Mammary epithelial cell (primary cell): ENCODE measurements at regions not wholly inside any gene's neighbourhood (a gene's known extent, or its start where the extent isn't known, plus 50 kb on each side); places are given as distances from the start of the nearest gene placed in this dataset.

ENCODE experiments used
- EZH2 ChIP-seq: IDR thresholded peaks from 2 replicates; pipeline ENCODE4 v1.6.1; 2012; ENCODE audit warnings: low read length, inconsistent platforms, borderline replicate concordance
- TF ChIP-seq, protein P1 (sequence below), 2 donors: IDR thresholded peaks in 1 of 2; conservative IDR thresholded peaks in 1 of 2; 2 replicates each; pipeline ENCODE4 v1.5.1; 2011 to 2012; ENCODE audit warnings: inconsistent platforms in 2 of 2, low read length in 2 of 2, mild to moderate bottlenecking in 2 of 2, control low read depth in 1 of 2, low read depth in 1 of 2; ENCODE audit not compliant: insufficient read depth in 1 of 2; ENCODE audit errors: extremely low read depth in 1 of 2

DNA sequence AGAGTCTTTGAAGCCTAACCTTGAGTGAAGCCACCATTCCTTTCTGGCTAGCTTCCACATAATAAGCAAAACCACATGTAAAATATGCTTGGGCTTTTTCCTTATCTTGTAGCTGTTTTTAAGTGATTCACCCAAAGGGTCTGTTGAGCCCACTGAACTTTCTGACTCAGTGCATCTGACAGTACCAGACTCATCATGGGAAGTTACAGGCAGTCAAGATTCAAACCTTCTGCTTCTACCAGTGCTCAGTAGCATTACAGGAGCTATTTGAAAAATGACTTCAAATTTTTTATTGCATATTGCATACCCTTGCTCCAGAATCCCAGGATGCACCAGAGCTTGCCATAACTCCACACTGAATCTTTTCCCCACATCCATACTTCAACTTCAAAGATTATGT, 87.5 kb upstream of the PTPRD start:
- no peak for TF ChIP-seq EZH2
- TF ChIP-seq, protein P1, sequence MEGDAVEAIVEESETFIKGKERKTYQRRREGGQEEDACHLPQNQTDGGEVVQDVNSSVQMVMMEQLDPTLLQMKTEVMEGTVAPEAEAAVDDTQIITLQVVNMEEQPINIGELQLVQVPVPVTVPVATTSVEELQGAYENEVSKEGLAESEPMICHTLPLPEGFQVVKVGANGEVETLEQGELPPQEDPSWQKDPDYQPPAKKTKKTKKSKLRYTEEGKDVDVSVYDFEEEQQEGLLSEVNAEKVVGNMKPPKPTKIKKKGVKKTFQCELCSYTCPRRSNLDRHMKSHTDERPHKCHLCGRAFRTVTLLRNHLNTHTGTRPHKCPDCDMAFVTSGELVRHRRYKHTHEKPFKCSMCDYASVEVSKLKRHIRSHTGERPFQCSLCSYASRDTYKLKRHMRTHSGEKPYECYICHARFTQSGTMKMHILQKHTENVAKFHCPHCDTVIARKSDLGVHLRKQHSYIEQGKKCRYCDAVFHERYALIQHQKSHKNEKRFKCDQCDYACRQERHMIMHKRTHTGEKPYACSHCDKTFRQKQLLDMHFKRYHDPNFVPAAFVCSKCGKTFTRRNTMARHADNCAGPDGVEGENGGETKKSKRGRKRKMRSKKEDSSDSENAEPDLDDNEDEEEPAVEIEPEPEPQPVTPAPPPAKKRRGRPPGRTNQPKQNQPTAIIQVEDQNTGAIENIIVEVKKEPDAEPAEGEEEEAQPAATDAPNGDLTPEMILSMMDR (conservative IDR thresholded peaks at IDR 0.05 in 1 of 2, IDR thresholded peaks at IDR 0.05 in 1 of 2; ENCODE audit: extremely low read depth in 1 of 2, insufficient read depth in 1 of 2, low read depth in 1 of 2, low read length in 2 of 2) = no peak
